ENCODE measurements at regions not wholly inside any gene's neighbourhood (a gene's known extent, or its start where the extent isn't known, plus 50 kb on each side); places are given as distances from the start of the nearest gene placed in this dataset.
"Not testable (repeated sequence)": the region's sequence is repeated elsewhere in the genome, so short reads cannot be mapped to it uniquely, and the experiment has no call there.

- TF ChIP-seq CTCF (conservative IDR thresholded peaks at IDR 0.05; ENCODE audit: low read depth, low read length): no peak
- Histone ChIP-seq H3K4me1 (ENCODE audit: low read depth, poor library complexity, severe bottlenecking) (no peaks in the 10 kb centered on the region), H3K79me2 (ENCODE audit: insufficient read depth, low read depth) (no peaks in the 10 kb centered on the region), H3K9ac (no peak overlapping the region), H4K20me1 (ENCODE audit: insufficient read depth) (no peaks in the 10 kb centered on the region), H3K36me3 (ENCODE audit: insufficient read depth) (no peaks in the 10 kb centered on the region), H3K27me3 (ENCODE audit: insufficient read depth, low read depth) (no peaks in the 10 kb centered on the region), H3K27ac (no peak overlapping the region), H2AFZ (ENCODE audit: low read depth) (no peak overlapping the region), H3K4me3 (IDR thresholded peaks at IDR 0.05; ENCODE audit: insufficient read depth, low read depth, low read length) (no peak overlapping the region), H3K4me2 (no peak overlapping the region)
Observed at GRCh38 chr5:116773926-116774325, 199.3 kb upstream of the SEMA6A start.

- Histone ChIP-seq H3K9ac (no peak overlapping the region), H3K4me1 (ENCODE audit: low read depth, poor library complexity, severe bottlenecking) (no peaks in the 10 kb centered on the region), H3K27ac (no peak overlapping the region)
Observed at GRCh38 chr5:116772806-116773205, 198.2 kb upstream of the SEMA6A start.

GRCh38 chr5:116772152-116772501 is 197.5 kb upstream of the SEMA6A start:
- Histone ChIP-seq H3K79me2 (ENCODE audit: insufficient read depth, low read depth) (no peaks in the 10 kb centered on the region), H3K9ac (no peak overlapping the region), H3K4me1 (ENCODE audit: low read depth, poor library complexity, severe bottlenecking) (no peaks in the 10 kb centered on the region), H3K4me3 (IDR thresholded peaks at IDR 0.05; ENCODE audit: insufficient read depth, low read depth, low read length) (no peak overlapping the region), H3K4me2 (no peak overlapping the region), H3K27ac (no peak overlapping the region), H2AFZ (ENCODE audit: low read depth) (no peak overlapping the region), H3K27me3 (ENCODE audit: insufficient read depth, low read depth) (no peaks in the 10 kb centered on the region), H3K36me3 (ENCODE audit: insufficient read depth) (no peaks in the 10 kb centered on the region), H4K20me1 (ENCODE audit: insufficient read depth) (no peaks in the 10 kb centered on the region)
- TF ChIP-seq CTCF (conservative IDR thresholded peaks at IDR 0.05; ENCODE audit: low read depth, low read length): no peak

More at GRCh38 chr5:116772806-116773205, 198.2 kb upstream of the SEMA6A start:
- H2AFZ ChIP-seq (ENCODE audit: low read depth): no peak overlapping the region
- H3K79me2 ChIP-seq (ENCODE audit: insufficient read depth, low read depth): no peaks in the 10 kb centered on the region
- no peak for TF ChIP-seq CTCF (conservative IDR thresholded peaks at IDR 0.05; ENCODE audit: low read depth, low read length)
- H3K27me3 ChIP-seq (ENCODE audit: insufficient read depth, low read depth): no peaks in the 10 kb centered on the region
- H4K20me1 ChIP-seq (ENCODE audit: insufficient read depth): no peaks in the 10 kb centered on the region
- no peak overlapping the region for H3K4me3 ChIP-seq (IDR thresholded peaks at IDR 0.05; ENCODE audit: insufficient read depth, low read depth, low read length)
- no peak overlapping the region for H3K4me2 ChIP-seq
- H3K36me3 ChIP-seq (ENCODE audit: insufficient read depth): no peaks in the 10 kb centered on the region

GRCh38 chr5:116771466-116772151 is 197.0 kb upstream of the SEMA6A start:
- Histone ChIP-seq H3K27ac (no peak overlapping the region), H2AFZ (ENCODE audit: low read depth) (no peak overlapping the region), H3K79me2 (ENCODE audit: insufficient read depth, low read depth) (no peaks in the 10 kb centered on the region), H3K36me3 (ENCODE audit: insufficient read depth) (no peaks in the 10 kb centered on the region), H4K20me1 (ENCODE audit: insufficient read depth) (no peaks in the 10 kb centered on the region), H3K27me3 (ENCODE audit: insufficient read depth, low read depth) (no peaks in the 10 kb centered on the region), H3K4me1 (ENCODE audit: low read depth, poor library complexity, severe bottlenecking) (peaks cover 1% of the 10 kb centered on the region), H3K9ac (no peak overlapping the region), H3K4me3 (IDR thresholded peaks at IDR 0.05; ENCODE audit: insufficient read depth, low read depth, low read length) (no peak overlapping the region), H3K4me2 (no peak overlapping the region)
- TF ChIP-seq CTCF (conservative IDR thresholded peaks at IDR 0.05; ENCODE audit: low read depth, low read length): no peak

GRCh38 chr5:116769953-116770352 is 195.3 kb upstream of the SEMA6A start:
- not testable (repeated sequence) for H3K27me3 ChIP-seq (ENCODE audit: insufficient read depth, low read depth); H3K4me3 ChIP-seq (IDR thresholded peaks at IDR 0.05; ENCODE audit: insufficient read depth, low read depth, low read length); H3K79me2 ChIP-seq (ENCODE audit: insufficient read depth, low read depth); H2AFZ ChIP-seq (ENCODE audit: low read depth); H3K27ac ChIP-seq; H3K36me3 ChIP-seq (ENCODE audit: insufficient read depth); H3K4me2 ChIP-seq; H3K4me1 ChIP-seq (ENCODE audit: low read depth, poor library complexity, severe bottlenecking); H4K20me1 ChIP-seq (ENCODE audit: insufficient read depth); H3K9ac ChIP-seq

All from KMS-11 (cell line).